ENCODE measurements at regions not wholly inside any gene's neighbourhood (a gene's known extent, or its start where the extent isn't known, plus 50 kb on each side); places are given as distances from the start of the nearest gene placed in this dataset.

- H3K36me3 ChIP-seq = no peaks in the 10 kb centered on the region
- no peaks in the 10 kb centered on the region for H3K9me3 ChIP-seq (ENCODE audit: severe bottlenecking)
- H3K27me3 ChIP-seq (ENCODE audit: insufficient read depth, low read depth, severe bottlenecking) = no peaks in the 10 kb centered on the region
- DNase-seq = no peak
- no peak for TF ChIP-seq CTCF (IDR thresholded peaks at IDR 0.05; ENCODE audit: low read depth, low read length)
- no peak overlapping the region for H3K27ac ChIP-seq
- H3K4me3 ChIP-seq (ENCODE audit: low read depth, low read length) = no peak overlapping the region
Measured at GRCh38 chr2:47253447-47253846, 77.1 kb upstream of the CALM2 start.

- H3K27me3 ChIP-seq (ENCODE audit: insufficient read depth, low read depth, severe bottlenecking) = no peaks in the 10 kb centered on the region
- no peaks in the 10 kb centered on the region for H3K9me3 ChIP-seq (ENCODE audit: severe bottlenecking)
- DNase-seq = no peak
- no peak overlapping the region for H3K27ac ChIP-seq
- H3K36me3 ChIP-seq = no peaks in the 10 kb centered on the region
- H3K4me3 ChIP-seq (ENCODE audit: low read depth, low read length) = no peak overlapping the region
- no peak for TF ChIP-seq CTCF (IDR thresholded peaks at IDR 0.05; ENCODE audit: low read depth, low read length)
Measured at GRCh38 chr2:47251404-47251675, 75.0 kb upstream of the CALM2 start.

- Histone ChIP-seq H3K27ac (no peak overlapping the region), H3K4me3 (ENCODE audit: low read depth, low read length) (no peak overlapping the region), H3K27me3 (ENCODE audit: insufficient read depth, low read depth, severe bottlenecking) (no peaks in the 10 kb centered on the region), H3K36me3 (no peaks in the 10 kb centered on the region), H3K9me3 (ENCODE audit: severe bottlenecking) (no peaks in the 10 kb centered on the region)
- TF ChIP-seq CTCF (IDR thresholded peaks at IDR 0.05; ENCODE audit: low read depth, low read length) = no peak
- no peak for DNase-seq
Measured at GRCh38 chr2:47250586-47251403, 74.5 kb upstream of the CALM2 start.

- no peak overlapping the region for H3K27ac ChIP-seq
Measured at GRCh38 chr2:47249931-47250330, 73.6 kb upstream of the CALM2 start.

GRCh38 chr2:47249157-47249900, 73.0 kb upstream of the CALM2 start:
- Histone ChIP-seq H3K27me3 (ENCODE audit: insufficient read depth, low read depth, severe bottlenecking) (no peaks in the 10 kb centered on the region), H3K27ac (no peak overlapping the region), H3K4me3 (ENCODE audit: low read depth, low read length) (no peak overlapping the region), H3K9me3 (ENCODE audit: severe bottlenecking) (no peaks in the 10 kb centered on the region), H3K36me3 (no peaks in the 10 kb centered on the region)
- DNase-seq = no peak
- no peak for TF ChIP-seq CTCF (IDR thresholded peaks at IDR 0.05; ENCODE audit: low read depth, low read length)

More at GRCh38 chr2:47249931-47250330, 73.6 kb upstream of the CALM2 start:
- Histone ChIP-seq H3K36me3 (no peaks in the 10 kb centered on the region), H3K27me3 (ENCODE audit: insufficient read depth, low read depth, severe bottlenecking) (no peaks in the 10 kb centered on the region), H3K4me3 (ENCODE audit: low read depth, low read length) (no peak overlapping the region), H3K9me3 (ENCODE audit: severe bottlenecking) (no peaks in the 10 kb centered on the region)
- TF ChIP-seq CTCF (IDR thresholded peaks at IDR 0.05; ENCODE audit: low read depth, low read length) = no peak
- DNase-seq = no peak
